ENCODE measurements at regions not wholly inside any gene's neighbourhood (a gene's known extent, or its start where the extent isn't known, plus 50 kb on each side); places are given as distances from the start of the nearest gene placed in this dataset.

- CTCF ChIA-PET, result no interaction called here
- Mint-ChIP-seq H3K36me3 (no peaks in the 10 kb centered on the region), H3K9me3 (no peaks in the 10 kb centered on the region), H3K4me3 (no peak overlapping the region), H3K27me3 (peaks cover 15% of the 10 kb centered on the region), H3K27ac (no peak overlapping the region), H3K4me1 (ENCODE audit: low read depth) (no peaks in the 10 kb centered on the region)
- intact Hi-C loops (cut with micrococcal nuclease), result no loop called here
- POLR2A ChIA-PET, result no interaction called here
- no peak for DNase-seq
Observed at GRCh38 chr2:236908439-236909192, 177.1 kb upstream of the COPS8 start.

GRCh38 chr2:236909193-236909504 is 176.5 kb upstream of the COPS8 start:
- Mint-ChIP-seq H3K27me3 (peaks cover 12% of the 10 kb centered on the region), H3K4me3 (no peak overlapping the region), H3K27ac (no peak overlapping the region), H3K36me3 (no peaks in the 10 kb centered on the region), H3K4me1 (ENCODE audit: low read depth) (no peaks in the 10 kb centered on the region), H3K9me3 (no peaks in the 10 kb centered on the region)
- POLR2A ChIA-PET, result no interaction called here
- intact Hi-C loops (cut with micrococcal nuclease), result no loop called here
- no peak for DNase-seq
- CTCF ChIA-PET, result no interaction called here

- intact Hi-C loops (cut with micrococcal nuclease), result no loop called here
- DNase-seq, result no peak
- Mint-ChIP-seq H3K27ac (no peak overlapping the region), H3K9me3 (no peaks in the 10 kb centered on the region), H3K27me3 (peaks cover 7% of the 10 kb centered on the region), H3K4me3 (no peak overlapping the region), H3K36me3 (no peaks in the 10 kb centered on the region), H3K4me1 (ENCODE audit: low read depth) (no peaks in the 10 kb centered on the region)
- ChIA-PET CTCF (no interaction called here), POLR2A (no interaction called here)
Observed at GRCh38 chr2:236909802-236910201, 175.9 kb upstream of the COPS8 start.

- CTCF ChIA-PET, result no interaction called here
- DNase-seq, result no peak
- intact Hi-C loops (cut with micrococcal nuclease), result no loop called here
- Mint-ChIP-seq H3K4me3 (no peak overlapping the region), H3K9me3 (no peaks in the 10 kb centered on the region), H3K36me3 (no peaks in the 10 kb centered on the region), H3K27ac (no peak overlapping the region), H3K27me3 (peaks cover 4% of the 10 kb centered on the region), H3K4me1 (ENCODE audit: low read depth) (no peaks in the 10 kb centered on the region)
- POLR2A ChIA-PET, result no interaction called here
Observed at GRCh38 chr2:236910781-236911495, 174.8 kb upstream of the COPS8 start.

GRCh38 chr2:236912326-236913120 is 173.2 kb upstream of the COPS8 start:
- no peak for DNase-seq
- Mint-ChIP-seq H3K4me1 (ENCODE audit: low read depth) (no peaks in the 10 kb centered on the region), H3K27ac (no peak overlapping the region)

GRCh38 chr2:236915186-236915585 is 170.5 kb upstream of the COPS8 start:
- DNase-seq, result no peak
- ChIA-PET POLR2A (no interaction called here), CTCF (no interaction called here)
- peaks cover 9% of the 10 kb centered on the region for H3K27me3 Mint-ChIP-seq
- no peaks in the 10 kb centered on the region for H3K4me1 Mint-ChIP-seq (ENCODE audit: low read depth)
- H3K36me3 Mint-ChIP-seq, result no peaks in the 10 kb centered on the region
- no peak overlapping the region for H3K4me3 Mint-ChIP-seq
- no peaks in the 10 kb centered on the region for H3K9me3 Mint-ChIP-seq
- intact Hi-C loops (cut with micrococcal nuclease), result no loop called here
- H3K27ac Mint-ChIP-seq, result no peak overlapping the region

More at GRCh38 chr2:236912326-236913120, 173.2 kb upstream of the COPS8 start:
- intact Hi-C loops (cut with micrococcal nuclease), result no loop called here
- Mint-ChIP-seq H3K9me3 (no peaks in the 10 kb centered on the region), H3K4me3 (no peak overlapping the region), H3K27me3 (peaks cover 7% of the 10 kb centered on the region), H3K36me3 (no peaks in the 10 kb centered on the region)
- ChIA-PET CTCF (no interaction called here), POLR2A (no interaction called here)

- no peak overlapping the region for H3K27ac Mint-ChIP-seq
- H3K4me3 Mint-ChIP-seq, result no peak overlapping the region
- H3K27me3 Mint-ChIP-seq, result peaks cover 12% of the 10 kb centered on the region
- no peaks in the 10 kb centered on the region for H3K36me3 Mint-ChIP-seq
- ChIA-PET CTCF (no interaction called here), POLR2A (no interaction called here)
- no peaks in the 10 kb centered on the region for H3K9me3 Mint-ChIP-seq
- H3K4me1 Mint-ChIP-seq (ENCODE audit: low read depth), result no peaks in the 10 kb centered on the region
- no peak for DNase-seq
- intact Hi-C loops (cut with micrococcal nuclease), result no loop called here
Observed at GRCh38 chr2:236915726-236916125, 170.0 kb upstream of the COPS8 start.

GRCh38 chr2:236916181-236916580 is 169.5 kb upstream of the COPS8 start:
- Mint-ChIP-seq H3K4me3 (no peak overlapping the region), H3K36me3 (no peaks in the 10 kb centered on the region), H3K27me3 (peaks cover 12% of the 10 kb centered on the region), H3K9me3 (no peaks in the 10 kb centered on the region), H3K27ac (no peak overlapping the region), H3K4me1 (ENCODE audit: low read depth) (no peaks in the 10 kb centered on the region)
- ChIA-PET CTCF (interaction anchor here (0.6 kb wide), 1 partner anchor 16 kb away, joined by 3 read pairs; no protein-coding TSS in a partner anchor), POLR2A (no interaction called here)
- no peak for DNase-seq
- intact Hi-C loops (cut with micrococcal nuclease), result no loop called here

- DNase-seq, result no peak
- Mint-ChIP-seq H3K4me3 (no peak overlapping the region), H3K27me3 (peaks cover 12% of the 10 kb centered on the region), H3K36me3 (no peaks in the 10 kb centered on the region), H3K27ac (no peak overlapping the region), H3K4me1 (ENCODE audit: low read depth) (no peaks in the 10 kb centered on the region), H3K9me3 (no peaks in the 10 kb centered on the region)
- CTCF ChIA-PET, result interaction anchor here (0.6 kb wide), 1 partner anchor 16 kb away, joined by 3 read pairs; no protein-coding TSS in a partner anchor
- intact Hi-C loops (cut with micrococcal nuclease), result no loop called here
- POLR2A ChIA-PET, result no interaction called here
Observed at GRCh38 chr2:236916651-236917050, 169.0 kb upstream of the COPS8 start.

GRCh38 chr2:236917164-236917563 is 168.5 kb upstream of the COPS8 start:
- Mint-ChIP-seq H3K4me1 (ENCODE audit: low read depth) (no peaks in the 10 kb centered on the region), H3K9me3 (no peaks in the 10 kb centered on the region), H3K4me3 (no peak overlapping the region), H3K27ac (no peak overlapping the region), H3K36me3 (no peaks in the 10 kb centered on the region), H3K27me3 (peaks cover 12% of the 10 kb centered on the region)
- CTCF ChIA-PET, result no interaction called here
- no peak for DNase-seq
- POLR2A ChIA-PET, result no interaction called here
- intact Hi-C loops (cut with micrococcal nuclease), result no loop called here

- intact Hi-C loops (cut with micrococcal nuclease), result no loop called here
- Mint-ChIP-seq H3K27ac (no peak overlapping the region), H3K36me3 (no peaks in the 10 kb centered on the region), H3K4me3 (no peak overlapping the region), H3K4me1 (ENCODE audit: low read depth) (no peaks in the 10 kb centered on the region), H3K9me3 (no peaks in the 10 kb centered on the region), H3K27me3 (peaks cover 10% of the 10 kb centered on the region)
- CTCF ChIA-PET, result interaction anchor here (0.5 kb wide), 1 partner anchor 1579 kb away, joined by 5 read pairs; no protein-coding TSS in a partner anchor
- no peak for DNase-seq
- POLR2A ChIA-PET, result no interaction called here
Observed at GRCh38 chr2:236918545-236918944, 167.1 kb upstream of the COPS8 start.

- no peak for DNase-seq
- H3K27me3 Mint-ChIP-seq, result peaks cover 10% of the 10 kb centered on the region
- H3K36me3 Mint-ChIP-seq, result no peaks in the 10 kb centered on the region
- H3K4me3 Mint-ChIP-seq, result no peak overlapping the region
- no peak overlapping the region for H3K27ac Mint-ChIP-seq
- intact Hi-C loops (cut with micrococcal nuclease), result no loop called here
- H3K9me3 Mint-ChIP-seq, result no peaks in the 10 kb centered on the region
- ChIA-PET POLR2A (no interaction called here), CTCF (no interaction called here)
- H3K4me1 Mint-ChIP-seq (ENCODE audit: low read depth), result no peaks in the 10 kb centered on the region
Observed at GRCh38 chr2:236919209-236919608, 166.5 kb upstream of the COPS8 start.
